GM12874 (cell line): ENCODE measurements at regions not wholly inside any gene's neighbourhood (a gene's known extent, or its start where the extent isn't known, plus 50 kb on each side); places are given as distances from the start of the nearest gene placed in this dataset.

ENCODE experiments used
- CTCF ChIP-seq: IDR thresholded peaks from 2 replicates; pipeline ENCODE4 v1.5.1; 2011; ENCODE audit warnings: low read depth, mild to moderate bottlenecking, control low read depth, low read length, moderate library complexity; ENCODE audit not compliant: insufficient read depth

GRCh38 chr12:92558806-92559205 lies 144.0 kb upstream of the PLEKHG7 start:
- no peak for TF ChIP-seq CTCF

GRCh38 chr12:92558215-92558773 lies 144.5 kb upstream of the PLEKHG7 start:
- TF ChIP-seq CTCF, result no peak

GRCh38 chr12:92557422-92557724 lies 145.4 kb upstream of the PLEKHG7 start:
- TF ChIP-seq CTCF, result no peak

GRCh38 chr12:92556637-92557421 lies 146.0 kb upstream of the PLEKHG7 start:
- no peak for TF ChIP-seq CTCF

GRCh38 chr12:92556141-92556540 lies 146.6 kb upstream of the PLEKHG7 start:
- no peak for TF ChIP-seq CTCF

GRCh38 chr12:92554158-92555073 lies 148.4 kb upstream of the PLEKHG7 start:
- no peak for TF ChIP-seq CTCF

GRCh38 chr12:92553389-92553788 lies 149.4 kb upstream of the PLEKHG7 start:
- no peak for TF ChIP-seq CTCF
